HG02885 (cell line): ENCODE measurements at regions not wholly inside any gene's neighbourhood (a gene's known extent, or its start where the extent isn't known, plus 50 kb on each side); places are given as distances from the start of the nearest gene placed in this dataset.

Experiments
- ATAC-seq: cut with Tn5 transposase; IDR thresholded peaks from one replicate; pipeline ENCODE4 v1.9.1; 2021; ENCODE audit warnings: mild to moderate bottlenecking; ENCODE audit not compliant: unreplicated experiment, poor library complexity

GRCh38 chr12:124636138-124636978 is 68.9 kb upstream of the NCOR2 start:
- no peak for ATAC-seq

- ATAC-seq = no peak
These were observed 67.9 kb upstream of the NCOR2 start for GRCh38 chr12:124635316-124635715.

- no peak for ATAC-seq
These were observed 66.3 kb upstream of the NCOR2 start for GRCh38 chr12:124633365-124634362.

- no peak for ATAC-seq
These were observed 65.1 kb upstream of the NCOR2 start for GRCh38 chr12:124632519-124632984.

GRCh38 chr12:124631681-124632256 is 64.4 kb upstream of the NCOR2 start:
- ATAC-seq = no peak

- ATAC-seq = no peak
These were observed 63.4 kb upstream of the NCOR2 start for GRCh38 chr12:124630791-124631313.

GRCh38 chr12:124629789-124630480 is 62.5 kb upstream of the NCOR2 start:
- no peak for ATAC-seq

- ATAC-seq = no peak
These were observed 61.7 kb upstream of the NCOR2 start for GRCh38 chr12:124629117-124629516.

GRCh38 chr12:124627956-124628355 is 60.5 kb upstream of the NCOR2 start:
- no peak for ATAC-seq

GRCh38 chr12:124626971-124627411 is 59.6 kb upstream of the NCOR2 start:
- ATAC-seq = no peak

- no peak for ATAC-seq
These were observed 58.7 kb upstream of the NCOR2 start for GRCh38 chr12:124625867-124626675.

- ATAC-seq = no peak
These were observed 57.4 kb upstream of the NCOR2 start for GRCh38 chr12:124624823-124625222.

GRCh38 chr12:124623344-124624035 is 56.1 kb upstream of the NCOR2 start:
- no peak for ATAC-seq

GRCh38 chr12:124622764-124623163 is 55.4 kb upstream of the NCOR2 start:
- ATAC-seq = no peak

- ATAC-seq = no peak
These were observed 54.9 kb upstream of the NCOR2 start for GRCh38 chr12:124622331-124622730.

GRCh38 chr12:124621296-124621660 is 53.9 kb upstream of the NCOR2 start:
- no peak for ATAC-seq

- no peak for ATAC-seq
These were observed 53.3 kb upstream of the NCOR2 start for GRCh38 chr12:124620606-124621295.
